CD14-positive monocyte (primary cell): ENCODE measurements at regions not wholly inside any gene's neighbourhood (a gene's known extent, or its start where the extent isn't known, plus 50 kb on each side); places are given as distances from the start of the nearest gene placed in this dataset.

Experiments
- DNase-seq, 3 donors: peaks; one replicate each; pipeline ENCODE4 v3.0.0-alpha.2; 2011 to 2022
- H2AFZ ChIP-seq: 2 replicates; pipeline ENCODE4 v1.6.0; 2012; ENCODE audit warnings: mild to moderate bottlenecking, low read depth, low read length, inconsistent platforms; ENCODE audit not compliant: insufficient read depth, poor library complexity, severe bottlenecking
- H3K27ac ChIP-seq, 2 donors: 1 replicate in 1 of 2; 2 replicates in 1 of 2; pipeline ENCODE4 v1.5.1; 2012 to 2013; ENCODE audit warnings: low read length in 2 of 2, control low read depth in 1 of 2, inconsistent platforms in 1 of 2, low read depth in 1 of 2, mild to moderate bottlenecking in 1 of 2
- H3K27me3 ChIP-seq, 2 donors: one replicate each; pipeline versions ENCODE4 v1.6.0 to v1.6.1; 2011 to 2013; ENCODE audit warnings: low read length in 2 of 2; ENCODE audit not compliant: control insufficient read depth in 2 of 2, insufficient read depth in 2 of 2
- H3K36me3 ChIP-seq, 2 donors: replicated peaks in 1 of 2; 1 replicate in 1 of 2; 2 replicates in 1 of 2; pipeline versions ENCODE4 v1.5.1 to v1.6.1; 2012 to 2013; ENCODE audit warnings: low read length in 2 of 2, control low read depth in 1 of 2, inconsistent platforms in 1 of 2, mild to moderate bottlenecking in 1 of 2; ENCODE audit not compliant: insufficient read depth in 2 of 2, control insufficient read depth in 1 of 2
- H3K4me1 ChIP-seq, 2 donors: 1 replicate in 1 of 2; 2 replicates in 1 of 2; pipeline versions ENCODE4 v1.5.1 to v1.6.1; 2012 to 2013; ENCODE audit warnings: low read length in 2 of 2, control low read depth in 1 of 2, inconsistent platforms in 1 of 2, mild to moderate bottlenecking in 1 of 2, moderate library complexity in 1 of 2; ENCODE audit not compliant: insufficient read depth in 2 of 2, control insufficient read depth in 1 of 2
- H3K4me2 ChIP-seq: replicated peaks from 2 replicates; pipeline ENCODE3; 2012; ENCODE audit warnings: low read length, moderate library complexity, mild to moderate bottlenecking; ENCODE audit not compliant: poor library complexity, severe bottlenecking; ENCODE audit errors: extremely low read depth
- H3K4me3 ChIP-seq, 3 experiments: fragments of 200-600 bp in 1 of 3; sonication (generic) in 1 of 3; replicated peaks in 1 of 3; 1 replicate in 2 of 3; 2 replicates in 1 of 3; pipeline ENCODE4 v1.5.1; 2011 to 2013; ENCODE audit warnings: low read length in 3 of 3, mild to moderate bottlenecking in 3 of 3, control low read depth in 2 of 3, low read depth in 2 of 3, inconsistent platforms in 1 of 3, moderate library complexity in 1 of 3
- H3K79me2 ChIP-seq: 2 replicates; pipeline ENCODE4 v1.6.0; 2012; ENCODE audit warnings: mild to moderate bottlenecking, control low read depth, inconsistent platforms, low read length, moderate library complexity; ENCODE audit not compliant: insufficient read depth
- H3K9ac ChIP-seq: 2 replicates; pipeline ENCODE4 v1.6.0; 2017; ENCODE audit warnings: low read length, mild to moderate bottlenecking; ENCODE audit not compliant: insufficient read depth, poor library complexity, severe bottlenecking
- H3K9me3 ChIP-seq, 2 donors: replicated peaks in 1 of 2; 1 replicate in 1 of 2; 2 replicates in 1 of 2; pipeline versions ENCODE4 v1.5.1 to v1.6.1; 2012 to 2013; ENCODE audit warnings: low read length in 2 of 2, control low read depth in 1 of 2; ENCODE audit not compliant: control insufficient read depth in 1 of 2, insufficient read depth in 1 of 2
- H4K20me1 ChIP-seq: 2 replicates; pipeline ENCODE4 v1.6.0; 2012; ENCODE audit warnings: mild to moderate bottlenecking, low read length, control low read depth, moderate library complexity; ENCODE audit not compliant: insufficient read depth
- H3K27ac Mint-ChIP-seq, 7 donors: one replicate each; pipeline ENCODE4 v1.8.0; 2020; ENCODE audit warnings: mild to moderate bottlenecking in 7 of 7, mixed read lengths in 7 of 7, moderate library complexity in 6 of 7, inconsistent platforms in 2 of 7
- H3K27me3 Mint-ChIP-seq, 3 donors: one replicate each; pipeline ENCODE4 v1.8.0; 2021 to 2022; ENCODE audit warnings: low read depth in 3 of 3, mild to moderate bottlenecking in 3 of 3, mixed read lengths in 3 of 3, moderate library complexity in 3 of 3, inconsistent platforms in 1 of 3
- H3K36me3 Mint-ChIP-seq, 2 donors: one replicate each; pipeline ENCODE4 v1.8.0; 2020; ENCODE audit warnings: mixed read lengths in 2 of 2, inconsistent platforms in 1 of 2, mild to moderate bottlenecking in 1 of 2
- H3K4me1 Mint-ChIP-seq: one replicate; pipeline ENCODE4 v1.8.0; 2020; ENCODE audit warnings: mild to moderate bottlenecking, mixed read lengths
- H3K4me3 Mint-ChIP-seq, 2 donors: one replicate each; pipeline ENCODE4 v1.8.0; 2020; ENCODE audit warnings: mild to moderate bottlenecking in 2 of 2, mixed read lengths in 2 of 2, moderate library complexity in 1 of 2
- H3K9me3 Mint-ChIP-seq, 7 donors: one replicate each; pipeline ENCODE4 v1.8.0; 2020 to 2022; ENCODE audit warnings: mixed read lengths in 7 of 7, mild to moderate bottlenecking in 6 of 7, moderate library complexity in 6 of 7, inconsistent platforms in 2 of 7
- CTCF ChIP-seq: fragments of 200-600 bp; IDR thresholded peaks from one replicate; pipeline ENCODE4 v1.8.0; 2022; ENCODE audit warnings: antibody characterized with exemption, mild to moderate bottlenecking
- WGBS: methylation state at CpG from one replicate; pipeline ENCODE4 v1.1.5; 2013; ENCODE audit warnings: missing lambda C conversion rate; ENCODE audit not compliant: insufficient coverage; 5-methylcytosine and 5-hydroxymethylcytosine counted together
- intact Hi-C, 2 donors: fragments of 100-400 bp; cut with micrococcal nuclease; formaldehyde crosslinking; loops; one replicate each; pipeline versions ENCODE4 v1.15.0 to v1.15.1; 2023

GRCh38 chr16:80303691-80304090 lies 237.1 kb upstream of the DYNLRB2 start:
- Histone ChIP-seq H3K4me2 (no peak overlapping the region), H3K4me1 (no peaks in the 10 kb centered on the region), H3K9me3 (no peaks in the 10 kb centered on the region), H3K27me3 (no peaks in the 10 kb centered on the region), H3K79me2 (no peaks in the 10 kb centered on the region), H4K20me1 (no peaks in the 10 kb centered on the region), H3K4me3 (no peak overlapping the region), H3K9ac (no peak overlapping the region), H3K36me3 (no peaks in the 10 kb centered on the region), H2AFZ (no peak overlapping the region), H3K27ac (no peak overlapping the region)
- TF ChIP-seq CTCF = no peak
- intact Hi-C loops = no loop called here
- no peak overlapping the region for H3K27ac Mint-ChIP-seq
- H3K36me3 Mint-ChIP-seq = no peaks in the 10 kb centered on the region
- H3K4me3 Mint-ChIP-seq = no peak overlapping the region
- WGBS = 84% methylated on average over 4 of the region's 4 CpGs
- H3K4me1 Mint-ChIP-seq = no peaks in the 10 kb centered on the region
- no peaks in the 10 kb centered on the region for H3K27me3 Mint-ChIP-seq
- no peak for DNase-seq
- H3K9me3 Mint-ChIP-seq = peaks cover 0 to 2% (median 0%) of the 10 kb centered on the region in 7 donors

- H3K4me1 Mint-ChIP-seq = no peaks in the 10 kb centered on the region
- Histone ChIP-seq H2AFZ (no peak overlapping the region), H3K27ac (no peak overlapping the region), H3K27me3 (no peaks in the 10 kb centered on the region), H3K4me3 (no peak overlapping the region), H3K4me2 (no peak overlapping the region), H3K9ac (no peak overlapping the region), H3K36me3 (no peaks in the 10 kb centered on the region), H4K20me1 (no peaks in the 10 kb centered on the region), H3K79me2 (no peaks in the 10 kb centered on the region), H3K4me1 (no peaks in the 10 kb centered on the region), H3K9me3 (no peaks in the 10 kb centered on the region)
- H3K4me3 Mint-ChIP-seq = no peak overlapping the region
- TF ChIP-seq CTCF = no peak
- no peaks in the 10 kb centered on the region for H3K27me3 Mint-ChIP-seq
- intact Hi-C loops = no loop called here
- no peaks in the 10 kb centered on the region for H3K36me3 Mint-ChIP-seq
- H3K27ac Mint-ChIP-seq = no peak overlapping the region
- peaks cover 0 to 3% (median under 1%) of the 10 kb centered on the region in 7 donors for H3K9me3 Mint-ChIP-seq
- no peak for DNase-seq
Observed at GRCh38 chr16:80300876-80301275, 239.9 kb upstream of the DYNLRB2 start.
